Mesenteric fat pad (tissue), 1 donor: ENCODE measurements at regions not wholly inside any gene's neighbourhood (a gene's known extent, or its start where the extent isn't known, plus 50 kb on each side); places are given as distances from the start of the nearest gene placed in this dataset.

Experiments used
- DNase-seq: peaks from one replicate; pipeline ENCODE4 v3.0.0-alpha.2; 2020; ENCODE audit warnings: low spot score
- donor health status: DM: yes; HTN: yes; CAD: no.

- DNase-seq = no peak
These were observed 207.1 kb downstream of the NFATC2 start for GRCh38 chr20:51335329-51335841.

GRCh38 chr20:51334609-51335008, 207.9 kb downstream of the NFATC2 start:
- no peak for DNase-seq

- DNase-seq = no peak
These were observed 208.5 kb downstream of the NFATC2 start for GRCh38 chr20:51333971-51334370.

GRCh38 chr20:51333446-51333845, 209.1 kb downstream of the NFATC2 start:
- no peak for DNase-seq

GRCh38 chr20:51331481-51331880, 211.0 kb downstream of the NFATC2 start:
- DNase-seq = no peak

GRCh38 chr20:51329845-51330244, 212.7 kb downstream of the NFATC2 start:
- DNase-seq = no peak

GRCh38 chr20:51327251-51327841, 215.2 kb downstream of the NFATC2 start:
- no peak for DNase-seq

- no peak for DNase-seq
These were observed 216.2 kb downstream of the NFATC2 start for GRCh38 chr20:51326201-51326819.

GRCh38 chr20:51322164-51322707, 220.3 kb downstream of the NFATC2 start:
- no peak for DNase-seq

GRCh38 chr20:51321343-51322163, 221.0 kb downstream of the NFATC2 start:
- DNase-seq = no peak

- DNase-seq = no peak
These were observed 223.0 kb downstream of the NFATC2 start for GRCh38 chr20:51319522-51319921.

- no peak for DNase-seq
These were observed 224.2 kb downstream of the NFATC2 start for GRCh38 chr20:51318058-51318949.

GRCh38 chr20:51315390-51315789, 227.1 kb downstream of the NFATC2 start:
- DNase-seq = no peak

GRCh38 chr20:51313358-51313827, 229.1 kb downstream of the NFATC2 start:
- no peak for DNase-seq

GRCh38 chr20:51312480-51312783, 230.1 kb downstream of the NFATC2 start:
- DNase-seq = no peak

- no peak for DNase-seq
These were observed 230.7 kb downstream of the NFATC2 start for GRCh38 chr20:51311636-51312479.

- no peak for DNase-seq
These were observed 232.3 kb downstream of the NFATC2 start for GRCh38 chr20:51310216-51310615.

GRCh38 chr20:51309128-51309527, 233.4 kb downstream of the NFATC2 start:
- DNase-seq = no peak

GRCh38 chr20:51306521-51307358, 235.8 kb downstream of the NFATC2 start:
- DNase-seq = no peak
